ENCODE measurements at regions not wholly inside any gene's neighbourhood (a gene's known extent, or its start where the extent isn't known, plus 50 kb on each side); places are given as distances from the start of the nearest gene placed in this dataset.

DNA sequence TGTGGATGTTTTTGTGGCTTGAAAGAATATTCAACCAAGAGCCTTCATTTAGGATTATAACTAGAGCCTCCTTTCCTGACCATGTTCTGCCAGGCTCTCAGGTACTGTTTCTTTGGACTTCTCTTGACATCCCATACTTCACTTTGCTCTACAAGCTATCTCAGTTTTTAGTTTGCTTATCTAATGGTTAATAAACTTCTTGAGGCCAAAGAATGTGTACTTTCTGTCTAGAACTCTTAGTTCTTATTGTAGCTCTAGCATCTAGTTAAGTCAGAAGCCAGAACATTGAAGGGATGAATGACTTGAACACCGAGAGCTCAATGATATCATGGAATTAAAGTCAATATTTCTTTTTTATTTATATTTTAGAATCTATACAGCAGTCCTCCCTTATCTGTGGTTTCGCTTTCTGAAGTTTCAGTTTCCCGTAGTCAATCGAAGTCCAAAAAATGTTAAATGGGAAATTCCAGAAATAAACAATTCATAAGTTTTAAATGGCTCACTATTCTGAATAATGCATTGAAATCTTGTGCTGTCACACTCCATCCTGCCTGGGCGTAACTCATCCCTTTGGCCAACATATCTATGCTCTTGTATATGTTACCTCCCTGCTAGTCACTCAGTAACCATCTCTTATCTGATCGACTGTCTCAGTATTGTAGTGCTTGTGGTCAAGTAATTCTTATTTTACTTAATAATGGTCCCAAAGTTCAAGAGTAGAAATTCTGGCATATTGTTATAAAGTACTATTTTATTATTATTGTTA lies 368.6 kb upstream of the RBMS3 start:
- no peak for DNase-seq

- DNase-seq = no peak
Observed at GRCh38 chr3:28915741-28916500, 364.9 kb upstream of the RBMS3 start.

DNA sequence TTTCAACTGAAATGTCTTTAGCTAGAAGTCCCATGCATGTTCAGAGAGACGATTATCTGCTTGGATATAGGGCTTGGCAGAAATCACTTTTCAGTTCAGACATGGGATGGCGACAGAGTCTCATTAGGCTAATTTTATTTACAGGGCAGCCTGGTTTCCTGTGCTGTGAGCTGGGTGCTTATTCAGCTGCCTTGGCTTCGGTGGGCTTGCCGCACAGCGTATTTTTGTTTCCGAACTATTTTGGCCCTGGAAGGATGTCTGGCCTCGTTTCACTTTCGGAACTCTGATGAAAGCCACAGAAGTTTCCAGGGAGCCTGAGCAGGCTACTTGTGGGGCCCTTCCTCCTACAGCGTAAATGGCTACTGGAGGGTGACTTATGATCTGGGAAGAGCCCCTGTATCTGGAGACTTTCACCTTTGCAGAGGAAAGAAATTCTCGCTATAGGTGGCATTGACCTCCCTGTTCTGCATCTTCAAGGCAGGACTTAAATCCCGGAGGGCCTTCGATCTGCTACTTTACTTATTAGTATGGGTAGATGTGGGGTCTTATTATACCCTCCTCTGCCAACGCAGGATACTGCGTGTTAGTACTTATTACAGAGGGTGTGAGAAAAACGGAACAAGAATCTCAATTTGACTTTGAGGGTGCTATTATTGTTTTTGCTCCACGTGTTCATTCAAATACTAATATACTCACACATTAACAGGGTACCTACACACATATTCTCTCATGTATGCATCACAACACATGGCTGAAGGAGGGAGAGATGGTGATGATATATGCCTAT lies 364.0 kb upstream of the RBMS3 start:
- DNase-seq = peak; percentile 57

DNA sequence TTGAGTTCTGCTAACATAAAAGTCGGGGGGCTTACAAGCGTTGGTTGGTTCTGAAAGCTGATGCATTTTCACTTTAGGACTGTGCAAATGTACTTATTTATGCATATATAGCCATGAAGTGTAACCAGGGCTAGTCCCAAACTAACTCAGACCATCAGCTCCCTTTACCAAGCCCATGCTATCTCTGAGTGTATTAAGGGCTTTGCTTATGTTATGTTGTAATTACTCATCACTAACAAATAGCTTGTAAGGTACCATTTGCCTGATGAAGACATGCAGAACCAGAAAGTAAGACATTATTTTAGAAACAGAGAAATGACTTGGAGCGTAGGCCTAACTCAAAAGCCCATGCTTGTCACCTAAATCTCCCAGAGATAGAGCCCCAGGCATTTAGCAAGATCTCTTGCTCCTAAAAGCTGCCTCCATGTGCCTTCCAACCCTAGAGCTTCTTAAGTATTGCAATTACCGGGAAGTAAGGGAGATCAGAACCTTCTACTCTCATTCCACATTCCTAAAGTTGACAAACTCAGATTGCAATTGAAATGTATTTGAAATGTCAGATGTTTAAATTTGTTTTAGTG lies 362.9 kb upstream of the RBMS3 start:
- no peak for DNase-seq

- DNase-seq = no peak
Observed at GRCh38 chr3:28922376-28922775, 358.5 kb upstream of the RBMS3 start.

DNA sequence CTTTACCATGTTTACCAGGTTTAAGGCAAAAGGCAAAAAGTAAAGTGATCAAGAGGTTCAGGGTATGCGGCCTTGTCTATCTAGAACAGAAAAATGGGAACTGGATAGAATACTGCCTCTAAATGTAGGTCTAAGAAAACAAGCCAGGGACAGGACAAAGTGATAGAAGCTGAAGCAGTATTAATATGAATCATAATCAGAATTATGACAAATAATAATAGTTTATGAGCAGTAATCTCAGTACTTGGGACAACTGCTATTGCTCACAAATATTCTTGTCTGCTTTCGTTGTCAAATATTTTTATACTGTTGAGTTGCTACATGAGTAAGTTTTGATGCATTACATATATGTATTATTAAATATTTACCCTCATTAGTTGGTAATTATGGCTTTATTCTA lies 356.9 kb upstream of the RBMS3 start:
- DNase-seq = no peak

DNA sequence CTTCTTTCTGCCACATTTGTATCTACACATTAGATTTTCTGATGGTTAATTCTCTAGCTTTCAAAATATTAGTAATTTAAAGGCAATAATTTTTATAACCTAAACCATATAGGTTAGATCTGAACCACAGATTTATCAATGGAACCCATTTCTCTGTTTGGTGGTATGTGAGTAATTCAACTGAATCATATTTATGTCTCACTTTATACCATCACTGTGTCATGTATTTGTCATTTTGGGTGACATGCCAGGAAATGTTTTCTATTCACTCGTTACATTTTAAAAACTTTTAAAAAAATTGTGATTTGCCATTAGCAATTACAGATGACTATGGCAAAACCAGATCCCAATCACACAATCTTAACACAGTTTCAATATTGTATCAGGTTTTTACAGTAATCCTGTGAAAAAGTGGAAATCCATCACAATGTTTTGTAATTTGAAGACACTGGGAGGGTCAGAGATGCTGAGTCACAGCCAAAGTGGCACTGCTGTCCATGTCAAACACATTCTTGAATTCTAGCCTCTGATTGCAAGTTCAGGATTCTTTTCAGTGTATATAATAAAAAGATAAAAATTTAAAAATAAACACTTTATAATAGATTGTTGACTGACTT lies 356.0 kb upstream of the RBMS3 start:
- DNase-seq = no peak

GRCh38 chr3:28933337-28933736 lies 347.5 kb upstream of the RBMS3 start:
- DNase-seq = no peak

- DNase-seq = no peak
Observed at GRCh38 chr3:28934126-28934813, 346.6 kb upstream of the RBMS3 start.

GRCh38 chr3:28935146-28935545 lies 345.7 kb upstream of the RBMS3 start:
- DNase-seq = no peak

- DNase-seq = no peak
Observed at GRCh38 chr3:28936154-28936553, 344.7 kb upstream of the RBMS3 start.

DNA sequence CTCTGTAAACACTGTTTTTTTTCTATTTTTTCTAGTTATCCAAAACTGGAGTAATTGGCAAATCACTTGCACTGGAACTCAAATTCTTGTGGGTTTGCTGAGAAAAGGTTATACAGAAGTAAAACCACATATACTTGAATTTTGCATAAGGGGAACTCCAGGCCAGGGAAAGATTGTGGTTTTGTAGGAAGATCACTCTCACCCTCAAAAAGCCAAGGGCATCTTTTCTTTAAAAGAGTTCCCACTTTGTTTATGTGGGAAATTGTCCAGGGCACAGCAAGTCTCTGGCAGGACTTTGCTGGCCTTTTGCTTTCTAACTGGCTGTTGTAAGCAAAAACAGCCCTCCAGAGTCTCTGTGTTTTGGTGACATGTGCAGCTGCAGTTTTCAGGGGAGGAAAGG lies 340.3 kb upstream of the RBMS3 start:
- no peak for DNase-seq

GRCh38 chr3:28940994-28941393 lies 339.9 kb upstream of the RBMS3 start:
- no peak for DNase-seq

- no peak for DNase-seq
Observed at GRCh38 chr3:28947061-28947460, 333.8 kb upstream of the RBMS3 start.

- no peak for DNase-seq
Observed at GRCh38 chr3:28947751-28948150, 333.1 kb upstream of the RBMS3 start.

DNA sequence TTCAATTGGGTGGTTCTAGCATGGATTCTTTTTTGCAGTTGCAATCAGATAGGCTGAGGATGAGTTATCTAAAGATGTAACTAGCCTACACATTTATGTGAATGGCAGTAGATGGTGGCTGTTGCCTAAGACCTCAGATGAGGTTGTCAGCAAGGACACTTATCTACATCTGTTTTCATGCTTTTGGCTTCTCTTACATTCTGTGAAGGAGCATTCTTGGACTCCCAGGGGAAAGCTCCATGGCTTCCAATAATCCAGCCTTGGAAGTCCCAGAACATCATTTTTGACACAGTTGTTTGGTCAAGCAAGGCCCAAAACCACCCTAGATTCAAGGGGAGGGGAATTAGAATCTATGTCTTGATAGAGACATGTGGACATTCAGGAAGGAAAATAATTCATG lies 332.2 kb upstream of the RBMS3 start:
- no peak for DNase-seq

GRCh38 chr3:28949580-28949979 lies 331.3 kb upstream of the RBMS3 start:
- DNase-seq = no peak

DNA sequence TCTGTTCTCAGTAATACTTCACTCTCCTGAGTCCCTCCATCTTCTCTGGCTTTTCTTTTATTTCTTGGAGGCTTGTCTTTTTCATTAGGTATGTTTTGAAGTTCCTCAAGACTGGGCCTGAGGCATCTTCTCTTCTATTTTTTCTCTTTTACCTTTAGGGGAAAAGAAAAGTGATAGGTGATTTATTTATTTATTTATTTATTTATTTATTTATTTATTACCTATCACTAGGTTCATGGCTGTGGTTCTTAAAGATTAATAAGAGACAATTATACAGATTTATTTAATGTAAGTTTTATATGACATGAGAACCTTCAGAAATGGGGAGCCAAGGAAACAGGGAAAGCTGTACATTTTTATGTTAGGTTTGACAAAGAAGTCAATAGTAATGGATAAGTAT lies 330.3 kb upstream of the RBMS3 start:
- DNase-seq = no peak

DNA sequence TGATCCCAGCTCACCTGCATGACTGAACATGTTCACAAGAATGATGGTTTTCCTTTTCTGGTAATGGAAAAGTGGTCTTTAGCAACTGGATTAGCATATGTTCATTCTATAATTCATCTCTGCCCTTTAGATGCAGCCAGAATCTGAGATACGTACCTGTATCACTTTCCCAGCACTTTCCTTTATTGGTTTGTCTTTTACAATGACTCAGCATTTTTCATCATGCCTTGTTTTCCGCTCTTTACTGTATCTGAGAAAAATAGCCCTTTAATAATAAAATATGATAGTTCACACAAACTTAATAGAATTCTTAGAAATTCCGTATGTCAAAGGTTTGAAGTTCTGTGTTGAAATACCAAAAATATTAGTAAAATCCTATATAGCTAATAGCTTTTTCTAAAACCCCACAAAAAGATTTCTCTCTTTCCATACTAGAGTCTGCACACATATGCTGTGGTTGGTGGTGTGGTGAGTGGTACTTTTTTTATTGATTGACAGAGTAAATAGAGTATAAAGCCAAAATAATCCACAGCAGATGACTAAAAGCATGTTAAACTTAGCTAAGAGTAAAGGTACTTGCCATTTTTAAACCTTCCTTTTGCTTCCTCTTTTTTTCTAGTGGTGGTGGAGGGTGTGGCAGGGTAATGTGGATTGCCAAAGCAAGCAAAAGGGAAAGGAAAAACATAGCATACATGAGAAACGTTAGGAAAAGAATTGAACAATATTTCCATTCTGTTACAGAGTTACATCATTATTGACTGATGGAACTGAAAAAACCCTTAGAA lies 328.9 kb upstream of the RBMS3 start:
- DNase-seq = no peak

DNA sequence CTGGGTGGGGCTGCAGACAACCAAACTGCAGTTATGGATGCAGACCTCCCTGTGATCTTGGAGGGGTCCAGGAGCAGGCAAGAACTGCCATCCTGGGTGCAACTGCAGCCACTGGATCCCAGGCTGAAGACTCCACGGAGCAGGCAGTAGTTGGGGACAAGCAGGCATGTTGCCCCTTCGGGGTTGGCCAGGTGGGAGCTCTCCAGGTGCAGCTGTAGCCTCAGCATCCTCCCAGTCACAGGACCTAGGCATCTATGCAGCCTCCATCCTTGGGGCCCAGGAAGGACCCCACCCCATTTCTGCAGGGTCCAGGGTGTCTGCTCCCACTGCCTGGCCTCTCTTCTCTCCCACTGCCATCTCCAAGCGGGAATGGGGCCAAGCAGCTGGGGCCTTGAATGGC lies 322.2 kb upstream of the RBMS3 start:
- no peak for DNase-seq

- no peak for DNase-seq
Observed at GRCh38 chr3:28971156-28971555, 309.7 kb upstream of the RBMS3 start.
